ENCODE measurements at regions not wholly inside any gene's neighbourhood (a gene's known extent, or its start where the extent isn't known, plus 50 kb on each side); places are given as distances from the start of the nearest gene placed in this dataset.

GRCh38 chr14:26130690-26131089 lies 467.1 kb downstream of the NOVA1 start:
- TF ChIP-seq CTCF (IDR thresholded peaks at IDR 0.05): no peak
- no peak for TF ChIP-seq POLR2A (IDR thresholded peaks at IDR 0.05; ENCODE audit: low read depth)
- TF ChIP-seq EP300 (IDR thresholded peaks at IDR 0.05): no peak

Measured in esophagus muscularis mucosa (tissue), 4 donors.